ENCODE measurements at regions not wholly inside any gene's neighbourhood (a gene's known extent, or its start where the extent isn't known, plus 50 kb on each side); places are given as distances from the start of the nearest gene placed in this dataset.
"Not testable (repeated sequence)": the region's sequence is repeated elsewhere in the genome, so short reads cannot be mapped to it uniquely, and the experiment has no call there.

GRCh38 chr4:146051728-146052391 is 113.2 kb upstream of the ZNF827 start:
- Histone ChIP-seq H3K36me3 (no peaks in the 10 kb centered on the region), H3K27ac (no peak overlapping the region), H3K4me3 (no peak overlapping the region), H3K4me1 (ENCODE audit: insufficient read depth) (no peaks in the 10 kb centered on the region), H3K9me3 (no peaks in the 10 kb centered on the region), H3K27me3 (no peaks in the 10 kb centered on the region)
- TF ChIP-seq POLR2A (IDR thresholded peaks at IDR 0.05): no peak
- no peak for TF ChIP-seq CTCF (IDR thresholded peaks at IDR 0.05)
- TF ChIP-seq EP300 (IDR thresholded peaks at IDR 0.05): no peak
- intact Hi-C loops (cut with DNase I): no loop called here
- DNase-seq: no peak
- WGBS, 3 donors: 35 to 51% (median 42%) methylated on average over 3 of the region's 3 CpGs

- Histone ChIP-seq H3K36me3 (no peaks in the 10 kb centered on the region), H3K4me1 (ENCODE audit: insufficient read depth) (no peaks in the 10 kb centered on the region), H3K4me3 (no peak overlapping the region), H3K9me3 (no peaks in the 10 kb centered on the region), H3K27ac (no peak overlapping the region), H3K27me3 (no peaks in the 10 kb centered on the region)
- no peak for DNase-seq
- intact Hi-C loops (cut with DNase I): no loop called here
- no peak for TF ChIP-seq POLR2A (IDR thresholded peaks at IDR 0.05)
These were observed 112.6 kb upstream of the ZNF827 start for GRCh38 chr4:146051223-146051622.

GRCh38 chr4:146049802-146050201 is 111.2 kb upstream of the ZNF827 start:
- no peaks in the 10 kb centered on the region for H3K27me3 ChIP-seq
- no peak overlapping the region for H3K27ac ChIP-seq
- TF ChIP-seq CTCF (IDR thresholded peaks at IDR 0.05) (no peak), POLR2A (IDR thresholded peaks at IDR 0.05) (no peak), EP300 (IDR thresholded peaks at IDR 0.05) (no peak)
- no peaks in the 10 kb centered on the region for H3K9me3 ChIP-seq
- intact Hi-C loops (cut with DNase I): no loop called here
- H3K4me1 ChIP-seq (ENCODE audit: insufficient read depth): no peaks in the 10 kb centered on the region
- no peak overlapping the region for H3K4me3 ChIP-seq
- no peak for DNase-seq
- 85 to 91% (median 89%) methylated on average over 4 of the region's 4 CpGs for WGBS, 3 donors
- H3K36me3 ChIP-seq: no peaks in the 10 kb centered on the region

- H3K9me3 ChIP-seq; H3K36me3 ChIP-seq; H3K27me3 ChIP-seq; H3K27ac ChIP-seq; H3K4me3 ChIP-seq; intact Hi-C loops (cut with DNase I); DNase-seq; H3K4me1 ChIP-seq (ENCODE audit: insufficient read depth): not testable (repeated sequence)
- WGBS, 3 donors: 72 to 86% (median 77%) methylated on average over 8 of the region's 8 CpGs
These were observed 109.1 kb upstream of the ZNF827 start for GRCh38 chr4:146047768-146048167.

- Histone ChIP-seq H3K27me3 (no peaks in the 10 kb centered on the region), H3K9me3 (no peaks in the 10 kb centered on the region), H3K4me1 (ENCODE audit: insufficient read depth) (no peaks in the 10 kb centered on the region), H3K4me3 (no peak overlapping the region), H3K27ac (no peak overlapping the region), H3K36me3 (no peaks in the 10 kb centered on the region)
- 70 to 73% (median 70%) methylated on average over 3 of the region's 3 CpGs for WGBS, 3 donors
- DNase-seq: no peak
- intact Hi-C loops (cut with DNase I): no loop called here
- no peak for TF ChIP-seq POLR2A (IDR thresholded peaks at IDR 0.05)
- no peak for TF ChIP-seq EP300 (IDR thresholded peaks at IDR 0.05)
- TF ChIP-seq CTCF (IDR thresholded peaks at IDR 0.05): no peak
These were observed 102.7 kb upstream of the ZNF827 start for GRCh38 chr4:146041139-146042004.

Measured in ovary (tissue), 7 donors.